ENCODE measurements at regions not wholly inside any gene's neighbourhood (a gene's known extent, or its start where the extent isn't known, plus 50 kb on each side); places are given as distances from the start of the nearest gene placed in this dataset.

DNA sequence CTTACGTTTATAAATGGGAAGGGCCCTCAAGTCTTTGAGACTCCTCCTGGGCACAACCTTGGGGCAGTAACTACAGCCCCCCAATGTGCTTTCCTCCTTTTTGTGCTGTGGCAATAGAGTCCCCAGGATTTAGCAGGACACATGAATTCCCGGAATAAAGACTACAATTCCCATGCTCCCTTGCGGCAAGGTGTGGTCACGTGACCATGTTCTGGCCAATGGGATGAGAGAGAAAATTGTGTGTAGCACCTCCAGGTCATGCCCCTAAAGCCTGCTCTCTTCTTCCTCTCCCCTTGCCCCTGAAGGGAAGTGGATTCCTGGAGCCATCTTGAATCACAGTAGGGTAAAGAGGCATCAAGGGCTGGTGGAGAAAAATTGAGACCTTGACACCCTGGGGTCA lies 295.1 kb upstream of the SFSWAP start:
- WGBS, 2 donors, result 77 to 91% methylated on average over 3 to 4 of the region's 4 CpGs
- Histone ChIP-seq H3K27me3 (peaks cover 0 to 31% (median 0%) of the 10 kb centered on the region in 4 donors), H3K4me3 (no peak overlapping the region), H3K36me3 (no peaks in the 10 kb centered on the region), H3K4me1 (no peaks in the 10 kb centered on the region), H3K9me3 (no peaks in the 10 kb centered on the region), H3K27ac (no peak overlapping the region)
- TF ChIP-seq, protein P1, sequence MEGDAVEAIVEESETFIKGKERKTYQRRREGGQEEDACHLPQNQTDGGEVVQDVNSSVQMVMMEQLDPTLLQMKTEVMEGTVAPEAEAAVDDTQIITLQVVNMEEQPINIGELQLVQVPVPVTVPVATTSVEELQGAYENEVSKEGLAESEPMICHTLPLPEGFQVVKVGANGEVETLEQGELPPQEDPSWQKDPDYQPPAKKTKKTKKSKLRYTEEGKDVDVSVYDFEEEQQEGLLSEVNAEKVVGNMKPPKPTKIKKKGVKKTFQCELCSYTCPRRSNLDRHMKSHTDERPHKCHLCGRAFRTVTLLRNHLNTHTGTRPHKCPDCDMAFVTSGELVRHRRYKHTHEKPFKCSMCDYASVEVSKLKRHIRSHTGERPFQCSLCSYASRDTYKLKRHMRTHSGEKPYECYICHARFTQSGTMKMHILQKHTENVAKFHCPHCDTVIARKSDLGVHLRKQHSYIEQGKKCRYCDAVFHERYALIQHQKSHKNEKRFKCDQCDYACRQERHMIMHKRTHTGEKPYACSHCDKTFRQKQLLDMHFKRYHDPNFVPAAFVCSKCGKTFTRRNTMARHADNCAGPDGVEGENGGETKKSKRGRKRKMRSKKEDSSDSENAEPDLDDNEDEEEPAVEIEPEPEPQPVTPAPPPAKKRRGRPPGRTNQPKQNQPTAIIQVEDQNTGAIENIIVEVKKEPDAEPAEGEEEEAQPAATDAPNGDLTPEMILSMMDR (IDR thresholded peaks at IDR 0.05), result no peak
- no peak for TF ChIP-seq POLR2A (IDR thresholded peaks at IDR 0.05)
- DNase-seq, result no peak
- intact Hi-C loops (cut with DNase I), result no loop called here

DNA sequence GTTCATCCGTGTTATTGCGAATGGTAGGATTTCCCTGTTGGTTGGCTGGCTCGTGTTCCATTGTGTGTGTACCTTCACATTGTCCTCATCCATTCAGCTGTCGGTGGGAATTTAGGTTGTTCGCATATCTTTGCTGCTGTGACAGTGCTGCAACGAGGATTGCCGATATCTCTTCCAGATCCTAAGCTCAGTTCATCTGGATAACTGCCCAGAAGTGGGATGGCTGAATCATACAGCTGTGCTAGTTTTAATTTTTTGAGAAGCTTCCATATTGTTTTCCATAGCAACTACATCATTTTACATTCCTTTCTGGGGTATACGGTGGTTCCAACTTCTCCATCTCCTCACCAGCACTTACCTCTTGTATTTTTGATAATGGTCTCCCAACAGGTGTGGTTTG lies 292.8 kb upstream of the SFSWAP start:
- Histone ChIP-seq H3K4me3 (no peak overlapping the region), H3K27me3 (peaks cover 0 to 40% (median 0%) of the 10 kb centered on the region in 4 donors), H3K4me1 (no peaks in the 10 kb centered on the region), H3K27ac (no peak overlapping the region), H3K9me3 (no peaks in the 10 kb centered on the region), H3K36me3 (no peaks in the 10 kb centered on the region)
- WGBS, 2 donors, result 75 to 76% methylated on average over 8 of the region's 8 CpGs
- TF ChIP-seq, protein P1 (IDR thresholded peaks at IDR 0.05), result no peak
- no peak for TF ChIP-seq POLR2A (IDR thresholded peaks at IDR 0.05)
- intact Hi-C loops (cut with DNase I), result no loop called here
- DNase-seq, result no peak

DNA sequence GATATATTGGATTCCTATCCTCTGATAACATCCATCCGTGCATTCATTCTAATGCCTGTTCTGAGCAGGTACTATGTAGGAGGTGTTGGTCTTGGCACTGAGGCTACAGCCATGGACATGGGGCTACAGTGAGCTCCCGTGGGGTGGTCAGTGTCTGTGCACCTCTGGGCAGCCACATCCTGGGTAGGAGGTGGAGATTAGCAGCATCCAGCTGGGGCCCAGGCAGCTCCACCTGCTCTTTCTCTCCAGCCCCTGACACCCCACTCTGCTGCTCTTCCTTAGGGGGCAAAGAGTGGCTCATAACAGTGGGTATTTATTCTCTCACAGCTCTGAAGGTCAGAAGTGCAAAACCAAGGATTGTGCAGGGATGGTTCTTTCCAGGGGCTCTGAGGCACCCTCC lies 292.0 kb upstream of the SFSWAP start:
- no peak for TF ChIP-seq POLR2A (IDR thresholded peaks at IDR 0.05)
- TF ChIP-seq, protein P1 (IDR thresholded peaks at IDR 0.05), result no peak
- intact Hi-C loops (cut with DNase I), result no loop called here
- no peaks in the 10 kb centered on the region for H3K36me3 ChIP-seq
- WGBS, 2 donors, result 74 to 81% methylated on average over 1 to 2 of the region's 2 CpGs
- H3K9me3 ChIP-seq, result peaks cover 0 to 2% (median under 1%) of the 10 kb centered on the region in 3 donors
- DNase-seq, result no peak
- no peak overlapping the region for H3K27ac ChIP-seq
- no peaks in the 10 kb centered on the region for H3K4me1 ChIP-seq
- H3K27me3 ChIP-seq, result peaks cover 0 to 33% (median 0%) of the 10 kb centered on the region in 4 donors
- no peak overlapping the region for H3K4me3 ChIP-seq

DNA sequence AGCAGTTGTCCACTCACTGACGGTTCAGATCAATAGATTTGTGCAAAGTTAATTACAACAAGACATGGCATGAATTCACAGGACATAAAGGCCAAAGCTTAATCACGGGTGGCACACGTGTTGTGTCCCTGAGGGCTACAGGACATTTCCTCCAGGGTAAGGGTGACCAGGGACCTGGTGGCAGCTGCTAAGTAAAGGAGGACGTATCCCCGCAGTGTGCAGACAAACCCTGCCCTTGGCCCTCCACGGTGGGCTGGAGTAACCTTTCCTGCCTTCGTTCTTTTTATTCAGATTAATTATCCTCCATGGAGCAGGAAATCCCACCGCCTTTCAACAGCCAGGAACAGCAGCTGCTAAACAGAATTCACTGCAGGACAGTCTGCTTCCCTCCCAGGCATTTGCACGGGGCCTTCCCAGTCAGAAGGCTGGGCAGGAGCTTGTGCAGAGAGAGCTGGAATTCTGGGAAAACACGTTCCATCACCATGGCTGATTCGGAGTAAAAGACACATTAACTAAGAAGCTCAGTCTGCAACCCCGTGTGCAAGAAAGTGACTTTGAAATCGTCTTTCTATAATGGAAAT lies 289.9 kb upstream of the SFSWAP start:
- 60 to 65% methylated on average over 12 to 13 of the region's 13 CpGs for WGBS, 2 donors
- H3K27ac ChIP-seq, result no peak overlapping the region
- intact Hi-C loops (cut with DNase I), result no loop called here
- peaks cover 0 to 6% (median 4%) of the 10 kb centered on the region in 3 donors for H3K9me3 ChIP-seq
- DNase-seq, result no peak
- no peaks in the 10 kb centered on the region for H3K36me3 ChIP-seq
- no peak for TF ChIP-seq POLR2A (IDR thresholded peaks at IDR 0.05)
- TF ChIP-seq, protein P1 (IDR thresholded peaks at IDR 0.05), result no peak
- H3K4me1 ChIP-seq, result no peaks in the 10 kb centered on the region
- no peak overlapping the region for H3K4me3 ChIP-seq
- peaks cover 0 to 33% (median 0%) of the 10 kb centered on the region in 4 donors for H3K27me3 ChIP-seq

DNA sequence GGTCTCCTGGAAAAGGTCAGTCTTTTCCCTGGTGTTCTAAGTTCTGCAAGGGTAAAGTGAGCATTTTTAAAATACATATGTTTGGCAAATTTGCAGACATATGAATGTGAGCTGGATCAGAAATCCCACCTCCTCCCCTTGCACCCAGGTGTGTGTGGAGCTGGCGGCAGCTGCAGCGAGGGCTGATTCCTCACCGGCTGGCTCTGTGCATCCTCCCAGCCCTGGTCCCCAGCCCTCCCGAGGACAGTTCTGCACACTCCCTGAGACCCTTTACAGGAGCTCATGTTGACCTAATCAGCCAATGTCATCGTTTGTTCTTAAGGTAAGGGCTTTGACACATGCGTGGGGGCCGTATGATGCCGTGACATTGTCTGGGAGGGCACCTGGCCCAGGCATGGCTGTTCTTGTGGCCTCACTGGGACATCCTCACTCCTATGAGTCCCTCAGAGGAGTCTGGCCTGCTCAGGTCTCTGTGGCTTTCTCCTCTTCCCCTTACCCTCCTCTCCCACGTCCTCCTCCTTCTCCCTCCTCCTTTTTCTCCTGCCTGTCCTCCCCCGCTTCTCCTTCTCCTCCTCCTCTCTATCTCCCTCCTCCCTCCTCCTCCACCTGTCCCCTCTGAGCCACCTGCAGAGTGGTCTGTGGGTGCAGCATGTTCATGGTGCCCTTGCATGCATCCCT lies 289.2 kb upstream of the SFSWAP start:
- TF ChIP-seq, protein P1 (IDR thresholded peaks at IDR 0.05), result no peak
- TF ChIP-seq POLR2A (IDR thresholded peaks at IDR 0.05), result no peak
- Histone ChIP-seq H3K27ac (no peak overlapping the region), H3K36me3 (no peaks in the 10 kb centered on the region), H3K4me3 (no peak overlapping the region), H3K4me1 (no peaks in the 10 kb centered on the region), H3K9me3 (peaks cover 0 to 6% (median 4%) of the 10 kb centered on the region in 3 donors), H3K27me3 (peaks cover 0 to 29% (median 0%) of the 10 kb centered on the region in 4 donors)
- intact Hi-C loops (cut with DNase I), result no loop called here
- DNase-seq, result no peak
- 69 to 74% methylated on average over 9 to 10 of the region's 10 CpGs for WGBS, 2 donors

All from esophagus squamous epithelium (tissue), 5 donors.